WERI-Rb-1 (cell line): ENCODE measurements at regions not wholly inside any gene's neighbourhood (a gene's known extent, or its start where the extent isn't known, plus 50 kb on each side); places are given as distances from the start of the nearest gene placed in this dataset.

ENCODE experiments used
- DNase-seq: peaks from one replicate; pipeline ENCODE4 v3.0.0-alpha.2; 2020
- H3K27ac ChIP-seq: fragments of 250-450 bp; sonication (Bioruptor Pico); 2 replicates; pipeline ENCODE4 v1.5.1; 2020; ENCODE audit warnings: mild to moderate bottlenecking, moderate library complexity
- H3K27me3 ChIP-seq: fragments of 250-450 bp; sonication (Bioruptor Pico); 2 replicates; pipeline ENCODE4 v1.5.1; 2021; ENCODE audit warnings: mild to moderate bottlenecking, low read depth, moderate library complexity; ENCODE audit not compliant: insufficient read depth, severe bottlenecking
- H3K36me3 ChIP-seq: fragments of 250-450 bp; sonication (Bioruptor Pico); 2 replicates; pipeline ENCODE4 v1.5.1; 2020; ENCODE audit warnings: mild to moderate bottlenecking, moderate library complexity
- H3K4me3 ChIP-seq: 2 replicates; pipeline ENCODE4 v1.5.1; 2011; ENCODE audit warnings: low read depth, mild to moderate bottlenecking, control low read depth, low read length
- H3K9me3 ChIP-seq: fragments of 250-450 bp; sonication (Bioruptor Pico); 2 replicates; pipeline ENCODE4 v1.5.1; 2021; ENCODE audit warnings: mild to moderate bottlenecking, moderate library complexity; ENCODE audit not compliant: severe bottlenecking
- TF ChIP-seq, protein P1 (sequence below): IDR thresholded peaks from 2 replicates; pipeline ENCODE4 v1.5.1; 2011; ENCODE audit warnings: low read depth, mild to moderate bottlenecking, control low read depth, inconsistent platforms, low read length

DNA sequence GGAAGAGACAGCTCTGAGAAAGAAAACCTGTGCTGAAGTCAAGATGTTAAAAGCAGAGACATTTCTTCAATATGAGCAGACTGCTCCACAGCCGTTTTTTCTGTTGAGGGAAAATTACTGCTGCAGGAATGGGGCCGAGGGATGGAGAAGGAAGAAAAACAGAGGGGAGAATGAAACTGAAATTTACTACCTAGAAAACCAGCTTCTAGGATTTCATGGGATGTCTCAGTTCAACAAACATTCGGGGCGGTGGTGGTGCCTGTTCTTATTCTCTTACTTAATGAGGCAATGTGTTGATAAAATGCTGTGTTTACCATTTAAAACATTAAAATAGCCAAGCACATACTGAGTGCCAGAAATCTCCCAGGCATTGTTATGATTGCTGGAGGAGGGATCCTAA, 557.1 kb upstream of the MEX3C start:
- H3K4me3 ChIP-seq = no peak overlapping the region
- H3K9me3 ChIP-seq = no peaks in the 10 kb centered on the region
- no peaks in the 10 kb centered on the region for H3K27me3 ChIP-seq
- no peaks in the 10 kb centered on the region for H3K36me3 ChIP-seq
- TF ChIP-seq, protein P1, sequence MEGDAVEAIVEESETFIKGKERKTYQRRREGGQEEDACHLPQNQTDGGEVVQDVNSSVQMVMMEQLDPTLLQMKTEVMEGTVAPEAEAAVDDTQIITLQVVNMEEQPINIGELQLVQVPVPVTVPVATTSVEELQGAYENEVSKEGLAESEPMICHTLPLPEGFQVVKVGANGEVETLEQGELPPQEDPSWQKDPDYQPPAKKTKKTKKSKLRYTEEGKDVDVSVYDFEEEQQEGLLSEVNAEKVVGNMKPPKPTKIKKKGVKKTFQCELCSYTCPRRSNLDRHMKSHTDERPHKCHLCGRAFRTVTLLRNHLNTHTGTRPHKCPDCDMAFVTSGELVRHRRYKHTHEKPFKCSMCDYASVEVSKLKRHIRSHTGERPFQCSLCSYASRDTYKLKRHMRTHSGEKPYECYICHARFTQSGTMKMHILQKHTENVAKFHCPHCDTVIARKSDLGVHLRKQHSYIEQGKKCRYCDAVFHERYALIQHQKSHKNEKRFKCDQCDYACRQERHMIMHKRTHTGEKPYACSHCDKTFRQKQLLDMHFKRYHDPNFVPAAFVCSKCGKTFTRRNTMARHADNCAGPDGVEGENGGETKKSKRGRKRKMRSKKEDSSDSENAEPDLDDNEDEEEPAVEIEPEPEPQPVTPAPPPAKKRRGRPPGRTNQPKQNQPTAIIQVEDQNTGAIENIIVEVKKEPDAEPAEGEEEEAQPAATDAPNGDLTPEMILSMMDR = no peak
- H3K27ac ChIP-seq = no peak overlapping the region
- DNase-seq = no peak

GRCh38 chr18:51757255-51757924, 559.9 kb upstream of the MEX3C start:
- Histone ChIP-seq H3K9me3 (no peaks in the 10 kb centered on the region), H3K27me3 (no peaks in the 10 kb centered on the region), H3K4me3 (no peak overlapping the region), H3K27ac (no peak overlapping the region), H3K36me3 (no peaks in the 10 kb centered on the region)
- DNase-seq = no peak
- TF ChIP-seq, protein P1 = no peak

GRCh38 chr18:51762373-51762772, 564.9 kb upstream of the MEX3C start:
- DNase-seq = no peak
- Histone ChIP-seq H3K27me3 (no peaks in the 10 kb centered on the region), H3K27ac (no peak overlapping the region), H3K4me3 (no peak overlapping the region), H3K9me3 (no peaks in the 10 kb centered on the region), H3K36me3 (no peaks in the 10 kb centered on the region)
- TF ChIP-seq, protein P1 = no peak

DNA sequence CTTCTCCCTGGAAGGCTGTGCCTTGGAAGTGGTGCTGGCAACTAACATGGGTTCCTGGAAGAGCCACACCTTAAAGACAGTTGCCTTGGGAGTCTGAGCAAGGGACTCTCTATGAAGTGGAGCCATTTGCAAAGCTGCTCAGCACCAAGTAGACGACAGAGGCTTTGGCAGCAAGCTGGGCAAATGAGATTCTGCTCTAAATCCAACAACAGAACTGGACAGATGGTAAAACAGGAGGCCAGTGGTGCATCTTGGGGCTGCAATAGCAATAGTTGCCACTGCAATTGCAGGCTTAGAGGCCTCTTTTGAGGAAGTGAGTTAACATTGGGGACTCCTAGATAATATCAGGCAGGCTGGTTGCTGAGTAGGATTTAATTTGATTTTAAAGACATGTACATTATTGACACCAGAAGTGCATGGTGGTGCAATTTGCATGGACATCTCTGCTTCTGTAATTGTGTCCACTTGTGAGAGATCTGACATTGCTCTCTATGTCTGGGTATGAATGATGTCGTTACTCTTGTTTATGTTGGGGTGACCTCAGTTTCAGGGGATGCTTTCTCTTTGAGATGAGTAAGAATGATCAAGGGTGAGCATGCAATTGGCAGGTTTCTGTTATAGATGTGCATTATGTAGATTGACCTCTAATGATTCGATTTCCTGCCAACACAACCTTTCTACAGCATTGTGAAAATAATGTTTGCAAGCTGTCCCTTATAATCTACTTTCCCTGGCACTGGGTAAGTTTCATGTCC, 568.3 kb upstream of the MEX3C start:
- H3K36me3 ChIP-seq = no peaks in the 10 kb centered on the region
- no peaks in the 10 kb centered on the region for H3K9me3 ChIP-seq
- H3K4me3 ChIP-seq = no peak overlapping the region
- no peaks in the 10 kb centered on the region for H3K27me3 ChIP-seq
- no peak overlapping the region for H3K27ac ChIP-seq
- TF ChIP-seq, protein P1 = no peak
- peak; percentile 57 for DNase-seq

DNA sequence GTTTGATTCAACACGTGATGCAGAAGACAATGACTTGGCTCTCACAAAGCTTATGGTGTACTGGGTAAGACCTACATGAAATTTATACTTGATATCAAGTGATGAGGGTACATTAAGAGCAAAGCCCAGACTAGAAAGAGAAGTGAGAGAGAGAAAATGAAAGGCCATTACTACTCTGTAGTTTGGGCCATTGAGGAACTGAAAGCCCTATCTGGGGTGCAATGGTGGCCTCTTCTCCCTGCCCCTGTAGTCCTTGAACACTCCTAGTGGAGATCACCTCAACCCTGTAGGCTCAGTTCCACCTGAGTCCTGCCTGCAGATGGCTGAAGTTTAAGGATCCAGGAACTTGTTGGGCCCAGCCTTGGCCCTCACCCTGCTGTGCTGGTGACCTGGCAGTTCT, 569.8 kb upstream of the MEX3C start:
- Histone ChIP-seq H3K4me3 (no peak overlapping the region), H3K9me3 (no peaks in the 10 kb centered on the region), H3K36me3 (no peaks in the 10 kb centered on the region), H3K27ac (no peak overlapping the region), H3K27me3 (no peaks in the 10 kb centered on the region)
- TF ChIP-seq, protein P1 = no peak
- DNase-seq = no peak

DNA sequence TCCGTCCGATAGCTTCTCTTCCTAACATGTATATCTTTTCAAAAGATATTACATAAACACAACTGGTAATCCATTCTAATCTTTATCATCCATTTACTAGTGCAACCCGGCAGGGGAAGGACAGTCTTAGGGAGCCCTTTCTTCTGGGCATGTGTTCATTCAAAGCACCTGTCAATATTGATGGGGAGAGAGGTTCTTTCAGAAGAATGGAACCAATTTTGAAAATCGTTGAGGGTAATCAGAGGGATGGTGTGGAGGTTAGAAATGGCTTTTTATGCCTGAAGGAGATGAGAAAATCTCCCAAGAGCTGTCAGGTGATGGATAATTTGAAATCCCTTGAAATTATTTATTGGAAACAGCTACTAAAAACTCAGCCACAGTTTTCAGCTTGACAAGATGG, 561.9 kb upstream of the DCC start:
- Histone ChIP-seq H3K4me3 (no peak overlapping the region), H3K36me3 (no peaks in the 10 kb centered on the region)

More for the DNA sequence above, 561.9 kb upstream of the DCC start:
- TF ChIP-seq, protein P1 = no peak
- H3K27ac ChIP-seq = no peak overlapping the region
- no peaks in the 10 kb centered on the region for H3K9me3 ChIP-seq
- no peaks in the 10 kb centered on the region for H3K27me3 ChIP-seq
- DNase-seq = no peak
